Fibroblast of skin of scalp (primary cell): ENCODE measurements at regions not wholly inside any gene's neighbourhood (a gene's known extent, or its start where the extent isn't known, plus 50 kb on each side); places are given as distances from the start of the nearest gene placed in this dataset.
A peak's percentile ranks its signal among the peaks of the same experiment; 100 is the strongest.
"Not testable (repeated sequence)": the region's sequence is repeated elsewhere in the genome, so short reads cannot be mapped to it uniquely, and the experiment has no call there.

Experiments
- DNase-seq: peaks from one replicate; pipeline ENCODE4 v3.0.0-alpha.2; 2013

DNA sequence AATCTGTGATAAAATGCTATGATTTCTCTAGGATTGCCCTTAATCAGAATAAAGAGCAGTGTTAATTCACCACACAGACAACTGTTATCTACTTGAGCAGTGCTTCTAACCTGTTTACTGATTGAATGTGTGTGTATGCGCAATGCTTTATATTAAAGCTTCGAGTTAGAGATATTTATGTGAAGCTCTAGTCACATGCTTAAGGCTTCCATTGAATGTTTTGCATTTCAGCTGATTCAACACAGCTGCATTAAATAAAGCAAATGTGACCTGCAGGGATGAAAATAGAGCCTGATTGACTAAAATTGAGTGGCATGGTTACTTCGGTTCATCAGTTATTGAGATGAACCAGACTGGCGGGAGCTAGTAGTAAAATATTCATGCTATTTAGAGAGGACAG, 395.3 kb downstream of the JRKL start:
- no peak for DNase-seq

DNA sequence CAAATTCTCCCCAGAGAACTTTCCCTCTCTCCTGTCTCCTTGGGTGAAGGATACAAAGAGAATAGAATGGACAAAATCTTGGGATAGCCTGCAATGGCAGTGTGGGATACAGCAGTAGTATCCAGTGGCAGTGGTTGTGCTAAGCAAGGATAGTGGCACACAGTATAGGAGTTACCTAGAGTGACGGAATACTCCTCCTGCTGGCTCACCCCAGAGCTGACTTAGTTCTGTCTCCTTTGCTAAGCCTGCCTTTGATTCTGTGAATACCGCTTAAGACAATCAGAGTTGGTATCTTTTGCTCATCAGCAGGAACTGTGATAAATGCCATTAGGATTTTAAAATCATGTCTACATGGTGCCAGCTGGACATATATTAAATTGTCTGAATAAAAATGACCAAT, 404.3 kb downstream of the JRKL start:
- DNase-seq, result no peak

DNA sequence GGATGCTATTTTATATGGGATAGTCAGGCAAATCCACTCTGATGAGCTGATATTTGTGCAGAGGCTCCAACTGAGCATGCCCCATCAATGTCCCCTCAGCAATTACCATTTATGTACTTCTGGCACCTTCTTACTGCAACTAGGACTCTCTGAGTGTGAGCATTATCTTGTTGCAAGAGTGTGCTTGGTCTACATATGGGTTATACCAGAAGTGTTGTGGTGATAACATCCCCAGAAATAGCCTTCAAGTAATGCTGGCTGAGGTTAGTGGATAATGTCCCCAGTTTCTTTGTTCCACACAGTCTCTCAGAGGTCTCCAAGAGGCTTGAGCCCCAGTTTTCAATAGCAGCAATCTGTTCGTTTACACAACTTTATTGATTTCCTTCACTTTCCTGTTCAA, 408.6 kb downstream of the JRKL start:
- no peak for DNase-seq

DNA sequence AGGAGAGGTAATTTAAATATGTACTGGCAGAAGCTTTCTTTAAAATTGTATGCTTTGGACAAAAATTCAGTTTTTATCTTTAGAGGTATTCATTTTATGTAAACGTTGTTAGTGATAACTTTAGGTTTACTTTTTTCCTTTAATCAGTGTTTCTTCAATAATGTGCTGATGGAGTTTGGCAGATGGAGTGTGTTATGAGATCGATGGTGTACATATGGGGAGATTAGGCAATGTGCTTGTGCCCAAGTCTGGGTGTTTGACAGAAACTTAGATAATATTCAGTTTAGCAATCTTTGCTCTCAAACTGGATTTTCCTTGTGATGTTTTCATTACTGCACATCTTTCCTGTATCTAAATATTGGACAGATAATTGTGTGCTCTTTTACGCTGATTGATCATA, 425.4 kb downstream of the JRKL start:
- no peak for DNase-seq

DNA sequence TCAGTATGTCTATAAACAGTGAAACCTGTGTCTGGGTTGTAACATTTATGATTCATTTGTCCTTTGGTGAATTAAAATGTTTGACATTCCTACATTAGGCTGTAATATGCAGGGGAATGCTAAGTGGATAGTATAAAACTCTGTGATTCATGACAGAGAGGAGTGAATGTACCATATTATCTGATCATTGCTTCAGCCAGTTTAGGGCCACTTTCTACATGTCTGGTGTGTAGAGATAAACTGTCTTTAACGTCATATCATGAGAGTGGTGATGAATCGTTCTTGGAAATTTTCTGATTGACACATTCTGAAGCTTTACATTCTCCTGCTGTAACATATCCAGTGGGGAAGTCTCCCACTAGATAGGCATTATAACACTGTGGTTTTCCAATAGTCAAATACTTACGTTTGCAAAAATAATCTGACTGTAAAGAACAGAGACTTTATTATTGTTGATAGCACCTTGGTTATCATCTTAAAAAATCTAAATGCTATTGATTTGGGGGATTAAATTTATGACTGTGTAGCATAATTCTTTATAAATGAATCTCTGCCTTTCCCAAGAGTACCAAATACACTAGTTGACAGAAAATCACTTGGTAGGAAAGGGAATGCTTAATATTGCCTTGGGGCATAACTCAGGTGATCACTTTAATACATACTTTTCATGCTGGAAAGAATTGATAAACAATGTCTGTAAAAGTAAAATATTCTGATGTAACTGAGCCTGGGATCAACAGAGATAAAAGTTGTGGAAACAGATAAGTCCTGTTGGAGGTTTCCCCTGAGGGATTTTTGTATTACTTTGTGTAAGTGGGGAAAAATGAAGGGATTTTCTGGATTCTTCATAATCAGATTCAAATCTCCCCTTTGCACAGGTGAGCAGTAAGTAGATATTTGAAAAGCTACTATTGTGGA, 427.9 kb downstream of the JRKL start:
- peak; percentile 27 for DNase-seq

DNA sequence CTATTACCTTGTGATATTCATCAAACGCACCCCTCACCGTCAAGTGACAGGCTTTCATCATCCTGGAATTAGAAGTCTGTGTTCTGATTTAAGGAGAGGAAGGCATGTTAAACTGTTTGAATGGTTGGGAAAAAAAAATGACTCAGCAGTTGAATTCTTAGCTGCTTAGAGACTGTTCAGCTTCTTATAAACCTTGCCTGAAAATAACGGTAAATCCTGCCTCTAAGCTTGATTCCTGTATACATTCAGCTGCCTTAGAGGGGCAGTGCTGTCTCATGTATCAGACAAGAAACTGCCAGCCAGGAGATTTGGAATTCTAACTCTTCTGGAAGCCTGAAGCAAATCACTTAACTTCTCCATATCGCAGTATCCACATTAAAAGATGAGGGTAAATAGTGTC, 437.4 kb downstream of the JRKL start:
- peak; percentile 1 for DNase-seq

DNA sequence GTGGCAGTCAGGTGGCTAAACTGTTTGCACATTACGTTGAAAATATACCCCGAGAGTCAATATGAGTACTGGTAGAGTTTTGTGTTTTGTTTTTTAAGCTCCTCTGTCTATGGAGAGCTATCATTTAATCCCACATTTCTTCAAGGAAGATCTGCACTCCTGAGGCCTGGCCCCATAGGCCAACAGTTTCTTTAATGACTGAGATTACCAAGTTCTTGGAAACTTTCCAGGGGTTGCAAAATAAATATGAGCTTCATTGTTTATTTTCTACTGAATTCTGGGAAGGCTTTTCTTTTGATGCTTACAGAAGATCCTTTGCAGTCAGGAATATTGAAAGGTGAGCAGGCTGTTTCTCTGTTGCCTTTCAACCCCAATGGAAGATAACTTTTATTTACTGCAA, 452.0 kb downstream of the JRKL start:
- no peak for DNase-seq

DNA sequence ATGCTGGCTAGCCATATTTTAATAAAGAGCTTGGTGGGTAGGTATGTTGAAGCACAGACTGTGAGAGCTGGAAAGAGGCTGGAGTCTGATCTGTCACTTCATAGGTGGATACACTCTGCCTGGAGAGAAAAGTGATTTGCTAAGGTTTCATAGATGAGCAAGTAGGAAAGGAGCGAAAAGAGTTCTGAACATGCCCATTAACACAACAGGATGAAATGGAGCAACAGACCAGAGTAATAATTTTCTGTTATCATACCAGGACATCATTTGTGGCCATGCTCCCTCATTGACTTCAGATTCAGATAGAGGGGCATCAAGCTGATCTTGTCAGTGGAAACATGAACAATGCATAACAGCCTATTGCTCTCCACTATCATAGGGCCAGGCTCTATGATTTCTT, 452.9 kb downstream of the JRKL start:
- DNase-seq, result no peak

DNA sequence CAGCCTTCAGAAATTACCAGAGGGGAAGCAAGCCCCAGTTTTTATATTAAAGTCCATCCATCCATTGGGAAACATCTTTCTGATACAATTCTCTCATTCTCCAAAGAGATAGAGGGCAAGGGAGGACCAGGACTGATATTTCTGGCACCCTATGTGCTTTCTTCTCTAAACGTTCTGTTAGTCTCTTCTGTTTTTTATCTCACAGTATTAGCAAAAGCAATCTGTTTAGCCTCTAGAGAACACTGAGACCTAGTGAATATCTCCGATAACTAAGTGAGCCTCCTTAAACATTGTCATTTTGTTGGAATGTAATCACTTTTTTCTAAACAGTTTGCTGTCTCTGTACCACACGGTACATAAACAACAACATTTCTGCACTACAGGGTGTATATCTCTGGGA, 464.6 kb downstream of the JRKL start:
- no peak for DNase-seq

DNA sequence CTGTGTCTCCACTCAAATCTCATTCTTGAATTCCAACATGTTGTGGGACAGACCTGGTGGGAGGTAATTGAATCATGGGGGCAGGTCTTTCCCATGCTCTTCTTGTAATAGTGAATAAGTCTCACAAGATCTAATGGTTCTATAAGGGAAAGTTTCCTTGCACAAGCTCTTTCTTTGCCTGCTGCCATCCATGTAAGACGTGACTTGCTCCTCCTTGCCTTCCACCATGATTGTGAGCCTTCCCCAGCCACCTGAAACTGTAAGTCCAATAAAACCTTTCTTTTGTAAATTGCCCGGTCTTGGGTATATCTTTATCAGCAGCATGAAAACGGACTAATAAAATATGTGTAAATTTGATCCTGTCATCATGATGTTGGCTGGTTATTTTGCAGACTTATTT, 471.9 kb downstream of the JRKL start:
- not testable (repeated sequence) for DNase-seq

DNA sequence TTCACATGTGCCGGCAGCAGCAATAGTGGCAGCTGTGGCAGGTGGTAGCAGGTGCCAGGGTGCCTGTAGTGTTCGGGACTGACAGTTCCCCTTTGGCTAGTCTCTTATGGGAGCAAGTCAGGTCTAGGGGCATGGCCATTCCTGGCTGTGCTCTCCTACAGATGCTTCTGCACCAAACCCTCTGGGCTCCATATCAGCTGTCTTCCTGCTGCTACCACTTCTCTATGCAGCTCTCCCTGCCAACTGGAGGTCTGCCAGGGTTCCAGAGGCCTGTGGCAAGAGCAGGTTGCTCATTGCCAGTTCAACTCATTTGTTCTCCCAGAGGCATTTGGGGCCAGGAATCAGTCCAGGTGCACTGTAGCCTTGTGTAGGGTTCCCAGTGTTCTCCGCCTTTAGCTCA, 473.7 kb downstream of the JRKL start:
- DNase-seq, result no peak

DNA sequence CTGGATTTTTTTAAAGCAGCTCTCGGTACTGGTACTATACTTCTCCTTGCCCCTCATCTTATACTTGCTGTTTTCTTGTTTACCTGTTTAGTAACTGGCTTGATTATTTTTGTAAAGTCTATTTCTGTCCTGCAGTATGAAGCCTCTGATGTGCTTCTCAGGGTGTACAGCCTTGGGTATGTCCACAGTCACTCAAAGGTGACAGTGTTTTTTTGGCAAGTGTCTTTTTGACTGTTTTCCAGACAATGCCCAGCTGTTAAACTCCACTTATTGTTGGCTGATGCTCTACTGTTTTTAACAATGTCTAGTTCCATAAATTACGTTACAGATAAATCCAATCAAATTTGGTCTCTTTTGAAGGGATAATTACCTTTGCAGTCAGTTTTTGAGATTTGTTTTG, 475.2 kb downstream of the JRKL start:
- no peak for DNase-seq

DNA sequence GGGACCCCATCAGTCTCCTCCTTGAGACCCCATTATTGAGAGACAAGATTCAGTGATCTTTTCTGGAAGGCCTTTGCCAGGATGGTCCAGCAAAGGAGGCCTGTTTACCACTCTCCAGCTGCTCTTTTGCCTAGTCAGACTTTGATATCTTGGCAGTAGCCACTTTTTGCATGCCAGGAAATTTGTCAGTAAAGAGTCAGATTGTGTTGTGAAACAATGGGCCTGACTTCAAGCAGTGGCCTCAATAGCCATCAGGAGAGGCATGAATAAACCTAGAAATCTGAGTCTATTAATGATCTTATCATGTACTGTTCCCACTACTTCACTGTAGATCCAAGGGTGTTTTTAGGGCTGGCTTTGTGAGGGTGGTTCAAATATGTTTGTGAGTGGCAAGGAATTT, 479.4 kb downstream of the JRKL start:
- no peak for DNase-seq

DNA sequence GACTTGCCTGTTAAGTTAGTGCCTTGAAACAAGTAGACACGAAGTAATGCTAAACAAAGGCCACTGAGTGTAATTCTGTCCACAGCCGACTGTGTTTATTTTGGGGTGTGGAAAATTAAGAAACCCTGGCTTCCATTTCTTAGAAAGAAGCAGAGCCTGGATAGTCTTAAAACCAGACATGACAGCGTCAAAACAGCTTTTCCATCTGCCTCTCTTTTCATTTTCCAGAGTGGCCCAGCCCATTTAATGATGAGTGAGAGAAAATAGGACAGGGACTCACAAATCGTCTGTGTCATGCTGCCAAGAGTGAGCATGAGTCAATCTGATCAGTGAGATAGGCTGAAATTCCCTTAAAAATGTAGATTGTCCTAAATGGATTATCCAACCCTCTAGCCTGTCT, 485.9 kb downstream of the JRKL start:
- DNase-seq, result no peak

DNA sequence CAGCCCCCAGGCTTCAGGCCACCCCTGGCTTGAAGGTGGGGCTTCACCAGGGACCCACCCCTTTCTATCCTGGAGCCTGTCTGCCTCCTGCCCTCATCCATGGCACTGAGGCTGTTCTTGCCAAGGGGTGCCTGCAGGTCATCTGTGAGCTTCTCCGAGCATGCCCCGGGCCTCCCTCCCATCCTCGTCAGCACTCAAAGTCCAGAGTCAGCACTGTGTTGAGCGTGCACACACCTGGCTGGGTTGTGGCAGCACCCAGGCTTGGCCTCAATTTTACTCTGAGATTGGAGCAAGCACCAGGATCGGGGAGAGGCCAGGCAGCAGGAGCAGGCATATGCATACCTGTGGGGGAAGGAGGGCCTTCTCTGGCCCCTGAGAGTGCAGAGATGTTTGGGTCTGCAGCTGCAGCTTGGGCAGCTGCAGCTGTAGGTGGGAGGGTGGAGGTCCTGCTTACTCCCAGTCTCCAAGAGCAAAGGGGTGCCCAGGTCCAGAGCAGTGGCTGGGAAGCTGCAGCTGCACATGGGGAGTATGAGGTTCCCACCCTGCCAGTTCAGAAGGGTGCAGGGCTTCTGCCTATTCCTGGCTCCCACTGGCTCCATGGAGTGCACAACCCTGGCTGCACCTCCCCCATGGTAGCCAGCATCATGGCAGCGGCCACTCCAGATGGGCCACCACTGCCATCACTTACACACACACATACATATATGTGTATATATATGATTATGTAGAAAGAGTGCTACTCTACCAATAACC, 488.7 kb downstream of the JRKL start:
- DNase-seq, result no peak

DNA sequence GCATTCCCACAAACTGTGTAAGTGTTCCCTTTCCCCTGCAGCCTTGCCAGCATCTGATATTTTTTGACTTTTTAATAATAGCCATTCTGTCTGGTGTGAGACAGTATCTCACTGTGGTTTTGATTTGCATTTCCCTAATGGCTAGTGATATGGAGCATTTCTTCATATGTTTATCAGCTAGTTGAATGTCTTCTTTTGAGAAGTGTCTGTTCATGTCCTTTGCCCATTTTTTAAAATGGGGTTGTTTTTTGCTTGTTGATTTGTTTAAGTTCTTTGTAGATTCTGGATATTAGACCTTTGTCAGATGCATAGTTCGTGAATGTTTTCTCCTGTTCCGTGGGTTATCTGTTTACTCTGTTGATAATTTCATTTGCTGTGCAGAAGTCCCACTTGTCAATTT, 492.8 kb downstream of the JRKL start:
- DNase-seq, result not testable (repeated sequence)

DNA sequence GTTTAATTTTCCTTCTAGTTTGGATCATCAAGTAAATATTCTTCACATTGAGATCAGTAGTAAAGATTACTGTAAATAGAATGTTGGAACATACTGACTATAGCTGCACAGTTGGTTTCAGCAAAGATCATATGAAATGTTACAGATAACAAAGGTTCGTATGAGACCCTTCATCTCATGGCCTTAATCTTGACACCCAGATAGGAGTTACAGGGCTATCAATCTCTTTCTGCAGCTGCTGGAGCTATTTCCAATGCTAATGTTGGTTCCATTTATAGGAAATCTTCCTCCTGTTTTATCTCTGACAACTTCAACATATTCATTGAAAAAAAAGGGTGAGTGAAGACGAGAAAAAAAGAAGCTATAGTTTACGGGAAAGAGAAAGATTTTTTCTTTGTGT, 495.6 kb downstream of the JRKL start:
- DNase-seq, result no peak

DNA sequence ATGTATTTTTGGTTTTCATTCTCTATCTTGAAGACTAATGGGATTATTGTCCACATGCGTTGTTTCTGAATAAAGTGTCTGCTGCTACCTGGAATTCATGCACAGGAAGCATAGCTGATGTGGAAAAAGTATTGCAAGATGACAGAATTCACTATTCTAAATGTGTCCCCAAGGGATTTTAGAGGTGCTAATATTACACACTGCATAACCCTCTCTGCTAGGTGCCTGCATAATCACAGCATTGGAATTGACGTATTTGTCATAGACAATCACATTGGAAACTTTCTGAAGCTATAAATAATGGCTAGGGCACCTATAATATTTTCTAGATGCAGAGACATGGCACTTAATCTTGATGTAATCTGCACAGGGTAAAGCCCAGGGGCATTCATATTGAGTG, 496.1 kb downstream of the JRKL start:
- DNase-seq, result no peak

DNA sequence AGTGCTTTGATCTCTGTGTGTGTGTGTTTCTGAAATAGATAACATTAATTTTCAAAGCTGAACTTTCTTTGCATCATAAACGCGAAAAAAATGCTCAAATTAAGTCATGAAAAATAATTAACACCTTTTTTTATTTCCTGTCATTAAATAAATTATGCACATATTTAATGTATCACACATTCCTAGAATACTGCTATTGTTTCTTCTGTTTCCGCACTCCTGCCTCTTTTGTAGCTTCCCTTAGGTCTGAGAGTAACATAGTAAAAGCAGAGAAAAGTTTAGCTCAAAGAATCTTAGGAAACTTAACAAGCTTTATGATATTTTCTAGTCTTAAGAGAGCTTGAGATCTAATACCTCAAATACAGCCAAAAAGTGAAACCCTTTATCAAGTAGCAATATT, 504.2 kb downstream of the JRKL start:
- DNase-seq, result no peak

DNA sequence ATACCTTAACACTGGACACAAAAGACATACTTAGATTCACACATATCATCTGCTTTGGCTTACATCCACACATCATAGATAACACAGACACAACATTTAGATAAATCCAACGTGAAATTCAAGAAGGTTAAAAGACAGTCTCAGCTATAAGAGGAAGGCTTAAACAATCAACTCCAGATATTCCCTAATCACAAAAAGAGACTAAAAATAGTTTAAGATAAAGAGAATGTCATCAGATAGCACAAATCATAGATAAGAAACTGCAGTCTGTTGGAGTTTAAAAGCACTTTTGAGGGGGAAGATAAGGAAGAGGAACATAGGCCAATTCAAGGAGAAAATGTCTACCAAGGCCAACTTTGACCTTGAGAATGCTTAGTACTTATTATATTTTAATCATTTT, 504.8 kb downstream of the JRKL start:
- DNase-seq, result no peak

DNA sequence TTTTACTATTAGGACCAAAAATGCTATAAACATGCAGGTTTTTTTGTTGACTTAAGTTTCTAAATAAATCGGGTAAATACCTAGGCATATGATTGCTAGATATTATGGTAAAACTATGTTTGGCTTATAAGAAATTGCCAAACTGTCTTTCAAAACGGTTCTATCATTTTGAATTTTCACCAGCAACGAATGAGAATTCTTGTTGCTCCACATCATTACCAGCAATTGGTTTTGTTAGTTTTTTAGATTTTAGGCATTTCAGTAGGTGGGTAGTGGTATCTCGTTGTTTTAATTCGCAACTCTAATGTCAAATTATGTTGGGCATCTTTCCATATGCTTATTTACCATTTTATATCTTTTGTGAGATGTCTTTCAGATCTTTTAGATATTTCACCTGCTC, 510.2 kb downstream of the JRKL start:
- DNase-seq, result no peak

DNA sequence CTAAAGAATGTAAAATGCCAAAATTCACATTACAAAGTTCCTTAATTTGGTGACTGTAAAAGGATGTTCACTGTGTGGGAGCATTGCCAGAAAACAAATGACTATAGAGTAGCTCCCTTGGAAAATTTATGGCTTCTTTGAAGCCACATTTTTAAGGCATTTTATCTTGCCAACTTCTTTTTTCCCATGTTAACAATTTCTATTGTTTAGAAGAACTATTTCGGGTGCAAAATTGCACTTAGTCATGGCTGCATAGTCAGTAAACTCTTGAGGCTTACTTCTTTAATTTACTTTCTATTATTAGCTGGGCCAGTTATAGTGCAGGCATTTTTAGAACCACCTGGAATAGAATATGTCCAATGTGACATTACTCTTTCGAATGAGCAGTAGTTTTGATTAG, 515.3 kb downstream of the JRKL start:
- DNase-seq, result no peak

DNA sequence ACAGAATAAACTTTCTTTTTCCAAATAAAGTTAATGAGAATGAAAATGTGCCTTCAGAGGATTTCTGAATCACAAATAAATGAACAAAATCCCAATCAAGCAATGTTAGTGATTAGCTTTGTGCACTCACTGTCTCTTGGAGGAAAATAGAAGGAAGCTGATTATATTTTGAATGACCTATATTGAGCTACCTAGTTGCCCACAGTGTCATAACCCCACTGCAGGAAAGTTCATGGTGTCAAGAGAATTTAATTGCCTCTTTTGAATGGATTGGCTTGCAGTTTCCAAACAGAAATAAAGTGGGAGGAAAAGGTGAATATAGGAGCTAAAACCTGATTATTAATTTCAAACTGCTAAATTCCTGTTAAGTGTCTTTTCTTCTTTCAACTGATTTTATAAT, 515.9 kb downstream of the JRKL start:
- DNase-seq, result no peak

DNA sequence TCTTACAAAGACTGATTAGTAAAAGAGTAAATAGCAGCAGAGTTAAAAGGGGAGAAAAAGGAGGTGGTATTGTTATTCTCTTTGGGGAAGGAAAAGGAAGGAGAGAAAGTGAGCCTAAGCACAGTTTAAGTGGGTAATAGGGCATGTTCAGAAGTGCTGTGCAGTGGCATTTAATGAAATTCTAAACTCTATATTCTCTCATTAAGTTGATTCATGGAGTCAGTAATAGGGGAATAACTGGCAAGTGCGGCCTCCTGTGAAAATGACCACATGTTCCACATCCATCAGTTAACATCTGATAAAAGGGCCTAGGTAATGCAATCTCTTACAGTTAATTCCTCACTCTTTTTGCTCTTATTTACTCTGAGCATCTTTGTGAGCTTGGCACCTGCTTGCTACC, 516.7 kb downstream of the JRKL start:
- no peak for DNase-seq
